Ishikawa (cell line): ENCODE measurements at regions not wholly inside any gene's neighbourhood (a gene's known extent, or its start where the extent isn't known, plus 50 kb on each side); places are given as distances from the start of the nearest gene placed in this dataset.

Experiments used
- CEBPB ChIP-seq: IDR thresholded peaks from 2 replicates; pipeline ENCODE4 v1.6.1; 2012
- CREB1 ChIP-seq: IDR thresholded peaks from 2 replicates; pipeline ENCODE4 v1.6.1; 2012; ENCODE audit warnings: low read depth
- EGR1 ChIP-seq: IDR thresholded peaks from 2 replicates; pipeline ENCODE4 v1.6.1; 2012
- EP300 ChIP-seq: IDR thresholded peaks from 2 replicates; pipeline ENCODE4 v1.6.1; 2012; ENCODE audit warnings: borderline replicate concordance
- FOXM1 ChIP-seq: IDR thresholded peaks from 2 replicates; pipeline ENCODE4 v1.6.1; 2012; ENCODE audit warnings: low read depth, borderline replicate concordance
- MAX ChIP-seq: IDR thresholded peaks from 2 replicates; pipeline ENCODE4 v1.6.1; 2012
- NFIC ChIP-seq: IDR thresholded peaks from 2 replicates; pipeline ENCODE4 v1.6.1; 2012
- RAD21 ChIP-seq: IDR thresholded peaks from 2 replicates; pipeline ENCODE4 v1.6.1; 2012; ENCODE audit warnings: low read depth
- TAF1 ChIP-seq: IDR thresholded peaks from 2 replicates; pipeline ENCODE4 v1.6.1; 2012; ENCODE audit warnings: low read depth, mild to moderate bottlenecking
- TCF12 ChIP-seq: IDR thresholded peaks from 2 replicates; pipeline ENCODE4 v1.6.1; 2012; ENCODE audit warnings: low read depth
- TEAD4 ChIP-seq: IDR thresholded peaks from 2 replicates; pipeline ENCODE4 v1.6.1; 2012
- USF1 ChIP-seq: IDR thresholded peaks from 2 replicates; pipeline ENCODE4 v1.6.1; 2012
- YY1 ChIP-seq: IDR thresholded peaks from 2 replicates; pipeline ENCODE4 v1.6.1; 2012; ENCODE audit warnings: low read depth
- ZBTB7A ChIP-seq: IDR thresholded peaks from 2 replicates; pipeline ENCODE4 v1.6.1; 2012; ENCODE audit warnings: low read depth
- TF ChIP-seq, protein P1 (sequence below): IDR thresholded peaks from 2 replicates; pipeline ENCODE4 v1.6.1; 2012; ENCODE audit warnings: low read depth, mild to moderate bottlenecking

- TF ChIP-seq, protein P1, sequence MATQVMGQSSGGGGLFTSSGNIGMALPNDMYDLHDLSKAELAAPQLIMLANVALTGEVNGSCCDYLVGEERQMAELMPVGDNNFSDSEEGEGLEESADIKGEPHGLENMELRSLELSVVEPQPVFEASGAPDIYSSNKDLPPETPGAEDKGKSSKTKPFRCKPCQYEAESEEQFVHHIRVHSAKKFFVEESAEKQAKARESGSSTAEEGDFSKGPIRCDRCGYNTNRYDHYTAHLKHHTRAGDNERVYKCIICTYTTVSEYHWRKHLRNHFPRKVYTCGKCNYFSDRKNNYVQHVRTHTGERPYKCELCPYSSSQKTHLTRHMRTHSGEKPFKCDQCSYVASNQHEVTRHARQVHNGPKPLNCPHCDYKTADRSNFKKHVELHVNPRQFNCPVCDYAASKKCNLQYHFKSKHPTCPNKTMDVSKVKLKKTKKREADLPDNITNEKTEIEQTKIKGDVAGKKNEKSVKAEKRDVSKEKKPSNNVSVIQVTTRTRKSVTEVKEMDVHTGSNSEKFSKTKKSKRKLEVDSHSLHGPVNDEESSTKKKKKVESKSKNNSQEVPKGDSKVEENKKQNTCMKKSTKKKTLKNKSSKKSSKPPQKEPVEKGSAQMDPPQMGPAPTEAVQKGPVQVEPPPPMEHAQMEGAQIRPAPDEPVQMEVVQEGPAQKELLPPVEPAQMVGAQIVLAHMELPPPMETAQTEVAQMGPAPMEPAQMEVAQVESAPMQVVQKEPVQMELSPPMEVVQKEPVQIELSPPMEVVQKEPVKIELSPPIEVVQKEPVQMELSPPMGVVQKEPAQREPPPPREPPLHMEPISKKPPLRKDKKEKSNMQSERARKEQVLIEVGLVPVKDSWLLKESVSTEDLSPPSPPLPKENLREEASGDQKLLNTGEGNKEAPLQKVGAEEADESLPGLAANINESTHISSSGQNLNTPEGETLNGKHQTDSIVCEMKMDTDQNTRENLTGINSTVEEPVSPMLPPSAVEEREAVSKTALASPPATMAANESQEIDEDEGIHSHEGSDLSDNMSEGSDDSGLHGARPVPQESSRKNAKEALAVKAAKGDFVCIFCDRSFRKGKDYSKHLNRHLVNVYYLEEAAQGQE, result no peak
- TF ChIP-seq CREB1, result no peak
- no peak for TF ChIP-seq RAD21
- no peak for TF ChIP-seq FOXM1
- no peak for TF ChIP-seq CEBPB
- TF ChIP-seq YY1, result no peak
- no peak for TF ChIP-seq TCF12
- no peak for TF ChIP-seq TEAD4
- no peak for TF ChIP-seq EP300
- TF ChIP-seq USF1, result no peak
- no peak for TF ChIP-seq ZBTB7A
- TF ChIP-seq TAF1, result no peak
- no peak for TF ChIP-seq MAX
- TF ChIP-seq EGR1, result no peak
- TF ChIP-seq NFIC, result no peak
These were observed 174.3 kb downstream of the TSHZ3 start for GRCh38 chr19:31174948-31175347.

DNA sequence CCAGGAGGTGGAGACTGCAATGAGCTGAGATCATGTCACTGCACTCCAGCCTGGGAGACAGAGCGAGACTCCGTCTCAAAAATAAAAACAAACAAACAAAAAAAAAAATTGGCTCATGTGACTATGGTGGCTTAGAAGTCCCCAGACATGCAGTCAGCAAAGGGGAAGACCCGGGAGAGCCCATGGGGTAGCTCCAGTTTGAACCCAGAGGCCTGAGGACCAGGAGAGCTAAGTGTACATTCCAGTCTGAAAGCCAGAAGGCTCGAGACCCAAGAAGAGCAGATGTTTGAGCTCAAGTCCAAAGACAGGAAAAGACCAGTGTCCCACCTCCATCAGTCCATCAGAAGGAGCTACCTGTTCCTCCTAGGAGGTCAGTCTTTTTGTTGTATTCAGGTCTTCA lies 175.2 kb downstream of the TSHZ3 start:
- TF ChIP-seq CREB1, result no peak
- TF ChIP-seq TCF12, result no peak

DNA sequence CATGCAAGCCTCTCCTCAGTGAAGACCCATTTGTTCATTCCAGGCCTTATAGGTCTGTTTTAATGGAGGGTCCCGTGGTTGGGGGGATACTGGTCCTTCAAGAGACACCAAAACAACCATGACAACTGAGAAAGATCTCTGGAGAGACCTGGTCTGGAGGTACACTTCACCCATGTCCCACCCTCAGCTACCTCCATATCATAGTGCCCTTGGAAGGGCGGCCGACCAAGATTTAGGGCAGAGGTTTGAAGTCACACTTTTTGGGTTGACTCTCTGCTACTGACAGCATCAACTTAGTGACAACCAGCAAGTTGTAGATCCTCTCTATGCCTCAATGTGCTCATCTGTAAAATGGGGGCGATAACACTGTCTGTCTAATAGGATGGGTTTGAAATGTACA lies 177.3 kb downstream of the TSHZ3 start:
- TF ChIP-seq, protein P1, result no peak
- no peak for TF ChIP-seq CREB1
- no peak for TF ChIP-seq TAF1

DNA sequence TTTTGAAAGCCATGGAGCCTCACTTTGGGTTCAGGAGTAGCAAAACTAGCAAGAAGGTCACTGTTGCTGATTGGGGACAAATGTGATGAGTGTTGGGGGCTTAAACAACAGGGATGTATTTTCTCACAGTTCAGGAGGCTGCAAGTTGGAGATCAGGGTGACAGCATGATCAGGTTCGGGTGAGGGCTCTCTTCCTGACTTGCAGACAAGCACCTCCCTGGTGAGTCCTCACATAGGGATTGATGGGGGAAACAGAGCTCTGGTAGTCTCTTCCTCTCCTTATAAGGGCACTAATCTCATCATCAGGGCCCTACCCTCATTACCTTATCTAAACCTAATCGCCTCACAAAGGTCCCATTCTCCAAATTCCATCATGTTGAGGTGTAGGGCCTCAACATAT lies 179.2 kb downstream of the TSHZ3 start:
- TF ChIP-seq YY1 (no peak), EGR1 (no peak), TAF1 (no peak), USF1 (no peak), MAX (no peak), TEAD4 (no peak), NFIC (no peak), CEBPB (no peak), ZBTB7A (no peak), RAD21 (no peak)
- TF ChIP-seq, protein P1, result no peak

- no peak for TF ChIP-seq TEAD4
- no peak for TF ChIP-seq TAF1
- no peak for TF ChIP-seq YY1
- no peak for TF ChIP-seq CEBPB
- TF ChIP-seq CREB1, result no peak
These were observed 181.1 kb downstream of the TSHZ3 start for GRCh38 chr19:31168106-31168625.

GRCh38 chr19:31167690-31168089 lies 181.5 kb downstream of the TSHZ3 start:
- TF ChIP-seq TAF1 (no peak), CREB1 (no peak), MAX (no peak), EP300 (no peak), CEBPB (no peak), USF1 (no peak), NFIC (no peak), ZBTB7A (no peak), RAD21 (no peak), FOXM1 (no peak), YY1 (no peak), TCF12 (no peak), TEAD4 (no peak)
- TF ChIP-seq, protein P1, result no peak
